ENCODE measurements at regions not wholly inside any gene's neighbourhood (a gene's known extent, or its start where the extent isn't known, plus 50 kb on each side); places are given as distances from the start of the nearest gene placed in this dataset.
A peak's percentile ranks its signal among the peaks of the same experiment; 100 is the strongest.

- Histone ChIP-seq H3K4me3 (no peak overlapping the region), H3K36me3 (no peaks in the 10 kb centered on the region), H3K27ac (no peak overlapping the region), H3K4me1 (no peaks in the 10 kb centered on the region), H3K27me3 (no peaks in the 10 kb centered on the region), H3K9me3 (peaks cover 0 to 3% (median 0%) of the 10 kb centered on the region in 4 donors)
- DNase-seq: no peak
- intact Hi-C loops (cut with DNase I; ENCODE audit: low total_unique reads): no loop called here
- TF ChIP-seq EP300 (IDR thresholded peaks at IDR 0.05): no peak
- no peak for TF ChIP-seq POLR2A (IDR thresholded peaks at IDR 0.05)
Measured at GRCh38 chr16:48734220-48734619, 124.2 kb upstream of the N4BP1 start.

GRCh38 chr16:48704710-48705109 is 94.7 kb upstream of the N4BP1 start:
- no peak for DNase-seq
- H3K4me3 ChIP-seq: no peak overlapping the region
- intact Hi-C loops (cut with DNase I; ENCODE audit: low total_unique reads): no loop called here
- no peaks in the 10 kb centered on the region for H3K4me1 ChIP-seq
- TF ChIP-seq POLR2AphosphoS5 (IDR thresholded peaks at IDR 0.05): no peak
- TF ChIP-seq POLR2A (IDR thresholded peaks at IDR 0.05): no peak
- no peak for TF ChIP-seq EP300 (IDR thresholded peaks at IDR 0.05)
- TF ChIP-seq CTCF (IDR thresholded peaks at IDR 0.05): no peak
- H3K27ac ChIP-seq: no peak overlapping the region
- no peaks in the 10 kb centered on the region for H3K36me3 ChIP-seq
- WGBS, 5 donors: 83 to 94% (median 86%) methylated on average over 1 of the region's 1 CpG
- no peaks in the 10 kb centered on the region for H3K27me3 ChIP-seq
- H3K9me3 ChIP-seq: peaks cover 0 to 26% (median 10%) of the 10 kb centered on the region in 4 donors

- WGBS, 5 donors: 1 to 3% (median 1%) methylated on average over 9 of the region's 9 CpGs
- intact Hi-C loops (cut with DNase I; ENCODE audit: low total_unique reads): loop anchor here (5.0 kb wide), 1 partner anchor 665 kb away; no protein-coding TSS in a partner anchor
Measured at GRCh38 chr16:48687421-48688038, 77.5 kb upstream of the N4BP1 start.

GRCh38 chr16:48684148-48684547 is 74.2 kb upstream of the N4BP1 start:
- intact Hi-C loops (cut with DNase I; ENCODE audit: low total_unique reads): no loop called here
- no peak for DNase-seq

More at GRCh38 chr16:48687421-48688038, 77.5 kb upstream of the N4BP1 start:
- H3K4me1 ChIP-seq: peaks cover 0 to 6% (median 0%) of the 10 kb centered on the region in 4 donors
- peaks cover 0 to 11% (median 0%) of the 10 kb centered on the region in 3 donors for H3K27me3 ChIP-seq
- H3K27ac ChIP-seq: no peak overlapping the region
- no peak overlapping the region for H3K4me3 ChIP-seq
- peak; percentile 28 to 83 for DNase-seq
- TF ChIP-seq CTCF (IDR thresholded peaks at IDR 0.05) (peak in 5 of 7 experiments; percentile 26 to 71 (median 52)), EP300 (IDR thresholded peaks at IDR 0.05) (no peak)
- H3K36me3 ChIP-seq: no peaks in the 10 kb centered on the region
- no peaks in the 10 kb centered on the region for H3K9me3 ChIP-seq

More at GRCh38 chr16:48684148-48684547, 74.2 kb upstream of the N4BP1 start:
- Histone ChIP-seq H3K27me3 (peaks cover 0 to 17% (median 0%) of the 10 kb centered on the region in 3 donors), H3K9me3 (peaks cover 0 to 4% (median 0%) of the 10 kb centered on the region in 4 donors), H3K4me3 (no peak overlapping the region), H3K36me3 (no peaks in the 10 kb centered on the region), H3K27ac (no peak overlapping the region), H3K4me1 (peaks cover 0 to 6% (median 0%) of the 10 kb centered on the region in 4 donors)
- WGBS, 5 donors: 71 to 86% (median 76%) methylated on average over 2 of the region's 2 CpGs
- TF ChIP-seq POLR2AphosphoS5 (IDR thresholded peaks at IDR 0.05) (no peak), CTCF (IDR thresholded peaks at IDR 0.05) (no peak)
